GM12864 (cell line): ENCODE measurements at regions not wholly inside any gene's neighbourhood (a gene's known extent, or its start where the extent isn't known, plus 50 kb on each side); places are given as distances from the start of the nearest gene placed in this dataset.
"Not testable (repeated sequence)": the region's sequence is repeated elsewhere in the genome, so short reads cannot be mapped to it uniquely, and the experiment has no call there.

Experiments used
- DNase-seq: peaks from one replicate; pipeline ENCODE4 v3.0.0-alpha.2; 2011; ENCODE audit warnings: low read depth
- H3K4me3 ChIP-seq: 2 replicates; pipeline ENCODE4 v1.5.1; 2011; ENCODE audit warnings: mild to moderate bottlenecking, low read depth, low read length, control low read depth
- CTCF ChIP-seq: IDR thresholded peaks from 2 replicates; pipeline ENCODE4 v1.5.1; 2011; ENCODE audit warnings: low read depth, mild to moderate bottlenecking, moderate library complexity, low read length, control low read depth, inconsistent platforms; ENCODE audit errors: missing control alignments

- no peak for DNase-seq
- H3K4me3 ChIP-seq = no peak overlapping the region
- no peak for TF ChIP-seq CTCF
Observed at GRCh38 chr9:25755951-25756350, 77.7 kb upstream of the TUSC1 start.

DNA sequence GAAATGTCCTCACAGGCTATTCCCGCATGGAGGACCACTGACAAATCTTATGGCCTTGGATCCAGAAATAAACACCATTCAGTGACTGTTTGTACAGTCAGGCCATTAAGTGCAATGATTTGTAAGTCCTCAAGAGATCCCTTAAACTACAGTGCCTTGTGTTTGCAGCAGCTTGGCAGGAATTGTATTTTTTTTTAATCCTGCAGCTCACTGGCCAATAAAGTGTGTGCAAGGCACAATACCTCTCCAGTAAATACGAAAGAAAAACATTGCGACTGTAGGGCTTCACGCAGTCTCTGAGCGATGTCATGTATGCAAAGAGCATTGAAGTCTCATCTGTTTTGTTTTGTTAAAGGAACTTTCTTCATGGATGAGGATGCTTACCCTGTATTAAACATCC, 74.2 kb upstream of the TUSC1 start:
- no peak for DNase-seq
- no peak overlapping the region for H3K4me3 ChIP-seq
- no peak for TF ChIP-seq CTCF

GRCh38 chr9:25742256-25742655, 64.0 kb upstream of the TUSC1 start:
- no peak for TF ChIP-seq CTCF
- no peak overlapping the region for H3K4me3 ChIP-seq
- DNase-seq = no peak

GRCh38 chr9:25733336-25733982, 55.2 kb upstream of the TUSC1 start:
- H3K4me3 ChIP-seq = no peak overlapping the region
- DNase-seq = no peak
- no peak for TF ChIP-seq CTCF

- DNase-seq, H3K4me3 ChIP-seq: not testable (repeated sequence)
Observed at GRCh38 chr9:25731895-25732794, 53.9 kb upstream of the TUSC1 start.
